Osteoblast (primary cell): ENCODE measurements at regions not wholly inside any gene's neighbourhood (a gene's known extent, or its start where the extent isn't known, plus 50 kb on each side); places are given as distances from the start of the nearest gene placed in this dataset.
A peak's percentile ranks its signal among the peaks of the same experiment; 100 is the strongest.

ENCODE experiments used
- DNase-seq: peaks from one replicate; pipeline ENCODE4 v3.0.0; 2011; ENCODE audit warnings: low spot score, mixed read lengths; ENCODE audit not compliant: insufficient read length; ENCODE audit errors: missing footprints
- H2AFZ ChIP-seq: 2 replicates; pipeline ENCODE4 v1.6.0; 2011; ENCODE audit warnings: mild to moderate bottlenecking, low read length
- H3K27ac ChIP-seq: 2 replicates; pipeline ENCODE4 v1.5.1; 2011; ENCODE audit warnings: mild to moderate bottlenecking, low read depth, low read length, moderate library complexity
- H3K27me3 ChIP-seq: 2 replicates; pipeline ENCODE4 v1.6.0; 2012; ENCODE audit warnings: mild to moderate bottlenecking, control low read depth, inconsistent platforms, low read length, moderate library complexity; ENCODE audit not compliant: insufficient read depth
- H3K36me3 ChIP-seq: 2 replicates; pipeline ENCODE4 v1.5.1; 2011; ENCODE audit warnings: mild to moderate bottlenecking, low read length, control low read depth, moderate library complexity; ENCODE audit not compliant: insufficient read depth
- H3K4me1 ChIP-seq: 2 replicates; pipeline ENCODE4 v1.5.1; 2011; ENCODE audit warnings: mild to moderate bottlenecking, low read length, control low read depth, moderate library complexity; ENCODE audit not compliant: insufficient read depth
- H3K4me2 ChIP-seq: 2 replicates; pipeline ENCODE4 v1.6.0; 2011; ENCODE audit warnings: mild to moderate bottlenecking, low read length; ENCODE audit not compliant: insufficient read depth
- H3K4me3 ChIP-seq: fragments of 200-600 bp; sonication (generic); 3 replicates; pipeline ENCODE4 v1.5.1; 2012; ENCODE audit warnings: mild to moderate bottlenecking, low read length, inconsistent platforms; ENCODE audit not compliant: insufficient read depth
- H3K79me2 ChIP-seq: 2 replicates; pipeline ENCODE4 v1.6.0; 2012; ENCODE audit warnings: mild to moderate bottlenecking, low read length, control low read depth, inconsistent platforms; ENCODE audit not compliant: insufficient read depth
- H3K9me3 ChIP-seq: 2 replicates; pipeline ENCODE4 v1.5.1; 2011; ENCODE audit warnings: low read depth, low read length, control low read depth
- H4K20me1 ChIP-seq: 2 replicates; pipeline ENCODE4 v1.6.0; 2012; ENCODE audit warnings: mild to moderate bottlenecking, low read length, control low read depth; ENCODE audit not compliant: insufficient read depth
- CTCF ChIP-seq: IDR thresholded peaks from 2 replicates; pipeline ENCODE4 v1.5.1; 2011; ENCODE audit warnings: mild to moderate bottlenecking, low read depth, low read length, moderate library complexity; ENCODE audit errors: extremely low read depth

GRCh38 chr14:84670796-84671195 is 859.1 kb upstream of the FLRT2 start:
- H3K79me2 ChIP-seq: no peaks in the 10 kb centered on the region
- no peaks in the 10 kb centered on the region for H3K36me3 ChIP-seq
- H3K4me2 ChIP-seq: no peak overlapping the region
- H4K20me1 ChIP-seq: no peaks in the 10 kb centered on the region
- no peak overlapping the region for H2AFZ ChIP-seq
- peak; percentile 5 for DNase-seq
- no peak for TF ChIP-seq CTCF
- no peak overlapping the region for H3K4me3 ChIP-seq
- no peaks in the 10 kb centered on the region for H3K4me1 ChIP-seq
- H3K27me3 ChIP-seq: no peaks in the 10 kb centered on the region
- H3K9me3 ChIP-seq: peaks cover 2% of the 10 kb centered on the region
- H3K27ac ChIP-seq: no peak overlapping the region

- no peak for DNase-seq
- Histone ChIP-seq H3K27me3 (no peaks in the 10 kb centered on the region), H3K79me2 (no peaks in the 10 kb centered on the region), H3K9me3 (peaks cover 2% of the 10 kb centered on the region), H2AFZ (no peak overlapping the region), H3K27ac (no peak overlapping the region), H3K36me3 (no peaks in the 10 kb centered on the region), H3K4me3 (no peak overlapping the region), H4K20me1 (no peaks in the 10 kb centered on the region), H3K4me1 (no peaks in the 10 kb centered on the region), H3K4me2 (no peak overlapping the region)
- TF ChIP-seq CTCF: no peak
Measured at GRCh38 chr14:84671776-84672175, 858.2 kb upstream of the FLRT2 start.

GRCh38 chr14:84674636-84675035 is 855.3 kb upstream of the FLRT2 start:
- H3K4me3 ChIP-seq: no peak overlapping the region
- no peak overlapping the region for H3K27ac ChIP-seq
- H4K20me1 ChIP-seq: no peaks in the 10 kb centered on the region
- TF ChIP-seq CTCF: no peak
- DNase-seq: no peak
- H3K27me3 ChIP-seq: no peaks in the 10 kb centered on the region
- no peaks in the 10 kb centered on the region for H3K4me1 ChIP-seq
- no peaks in the 10 kb centered on the region for H3K79me2 ChIP-seq
- H2AFZ ChIP-seq: no peak overlapping the region
- H3K4me2 ChIP-seq: no peak overlapping the region
- no peaks in the 10 kb centered on the region for H3K36me3 ChIP-seq
- H3K9me3 ChIP-seq: no peaks in the 10 kb centered on the region

GRCh38 chr14:84686550-84686949 is 843.4 kb upstream of the FLRT2 start:
- H3K9me3 ChIP-seq: no peaks in the 10 kb centered on the region
- H3K4me1 ChIP-seq: no peaks in the 10 kb centered on the region
- DNase-seq: no peak
- TF ChIP-seq CTCF: no peak
- H3K4me2 ChIP-seq: no peak overlapping the region
- H3K27me3 ChIP-seq: no peaks in the 10 kb centered on the region
- H3K36me3 ChIP-seq: no peaks in the 10 kb centered on the region
- no peak overlapping the region for H2AFZ ChIP-seq
- H4K20me1 ChIP-seq: no peaks in the 10 kb centered on the region
- H3K27ac ChIP-seq: no peak overlapping the region
- no peak overlapping the region for H3K4me3 ChIP-seq
- no peaks in the 10 kb centered on the region for H3K79me2 ChIP-seq
